ENCODE measurements at regions not wholly inside any gene's neighbourhood (a gene's known extent, or its start where the extent isn't known, plus 50 kb on each side); places are given as distances from the start of the nearest gene placed in this dataset.

GRCh38 chr2:226680719-226681118 lies 118.9 kb downstream of the IRS1 start:
- no peak for DNase-seq

- no peak for DNase-seq
Measured at GRCh38 chr2:226679389-226680065, 120.1 kb downstream of the IRS1 start.

GRCh38 chr2:226678422-226678821 lies 121.2 kb downstream of the IRS1 start:
- no peak for DNase-seq

- DNase-seq: no peak
Measured at GRCh38 chr2:226677080-226677479, 122.5 kb downstream of the IRS1 start.

DNA sequence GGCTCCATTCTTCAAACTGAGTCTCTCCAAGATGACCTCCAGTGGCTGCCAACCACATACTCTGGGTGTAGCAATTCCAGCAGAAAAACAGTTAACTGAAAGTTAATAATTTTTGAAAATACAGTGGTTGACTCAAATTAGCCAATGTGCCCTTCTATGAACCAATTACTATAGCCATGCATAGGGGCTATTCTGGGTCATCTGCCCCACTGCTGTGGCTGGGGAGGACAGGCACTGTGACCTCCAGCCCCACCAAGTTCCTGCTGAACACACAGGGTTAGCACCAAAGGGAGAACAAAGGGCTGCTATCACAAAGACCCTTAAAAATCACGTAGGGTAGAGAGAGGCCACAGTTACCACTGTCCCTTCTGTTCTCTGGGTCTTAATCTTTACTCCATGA lies 123.0 kb downstream of the IRS1 start:
- no peak for DNase-seq

DNA sequence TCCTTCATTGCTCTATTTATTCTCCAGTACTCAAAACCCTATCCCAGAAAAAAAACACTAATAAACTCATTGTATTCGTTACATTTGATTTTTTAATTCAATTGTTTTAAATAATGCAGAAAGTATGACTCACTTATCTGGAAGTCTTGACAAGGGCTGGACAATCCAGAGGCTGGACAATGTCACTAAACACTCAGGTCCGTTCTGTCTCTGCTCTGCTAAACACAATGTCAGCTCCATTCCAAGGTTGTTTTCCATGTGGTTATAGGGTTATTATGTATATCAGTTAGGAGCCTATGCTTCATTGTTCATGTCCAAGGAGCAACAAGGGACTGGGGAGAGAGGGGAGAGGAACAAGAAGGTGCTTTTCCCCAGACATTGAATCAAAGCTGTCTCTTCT lies 125.5 kb downstream of the IRS1 start:
- DNase-seq: no peak

DNA sequence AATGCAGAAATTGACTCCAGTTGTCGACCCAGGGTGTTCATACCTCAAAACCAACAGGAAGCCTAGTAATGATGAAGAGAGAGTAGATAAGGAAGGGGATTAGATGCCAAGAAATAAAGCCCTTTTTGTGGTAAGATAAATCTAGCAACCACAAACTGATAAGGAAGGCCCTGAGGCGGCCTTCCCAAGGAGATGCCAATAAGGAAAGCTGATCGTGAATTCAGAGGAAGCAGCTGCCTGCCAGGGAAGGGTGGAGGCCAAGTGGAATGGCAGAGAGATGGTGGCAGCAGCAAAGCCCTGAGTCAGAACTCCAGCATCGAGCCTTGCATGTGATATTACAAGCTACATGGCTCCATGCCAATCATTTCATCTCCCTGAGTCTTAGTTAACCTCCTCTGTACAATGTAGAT lies 126.3 kb downstream of the IRS1 start:
- no peak for DNase-seq

GRCh38 chr2:226671141-226671676 lies 128.4 kb downstream of the IRS1 start:
- no peak for DNase-seq

DNA sequence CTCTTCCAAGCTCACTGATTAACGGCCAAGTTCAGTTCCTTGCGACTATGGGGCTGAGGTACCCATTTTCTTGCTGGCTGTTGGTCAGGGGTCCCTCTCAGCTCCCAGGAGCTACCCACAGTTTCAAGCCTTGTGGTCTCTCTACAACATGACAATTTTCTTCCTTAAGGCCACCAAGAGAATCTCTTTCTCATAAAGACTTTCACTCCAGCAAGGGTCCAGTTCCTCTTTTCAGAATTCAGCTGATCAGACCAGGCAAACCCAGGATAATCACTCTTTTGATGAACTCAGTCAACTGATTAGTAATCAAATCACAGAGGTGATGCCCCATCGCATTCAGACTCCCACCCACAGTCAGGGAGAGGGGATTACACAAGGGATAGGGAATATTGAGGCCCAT lies 129.7 kb downstream of the IRS1 start:
- no peak for DNase-seq

GRCh38 chr2:226669249-226669648 lies 130.4 kb downstream of the IRS1 start:
- no peak for DNase-seq

GRCh38 chr2:226667736-226668135 lies 131.9 kb downstream of the IRS1 start:
- no peak for DNase-seq

- no peak for DNase-seq
Measured at GRCh38 chr2:226665306-226665831, 134.3 kb downstream of the IRS1 start.

- no peak for DNase-seq
Measured at GRCh38 chr2:226664661-226665060, 135.0 kb downstream of the IRS1 start.

GRCh38 chr2:226664140-226664539 lies 135.5 kb downstream of the IRS1 start:
- DNase-seq: no peak

- DNase-seq: peak; percentile 21
Measured at GRCh38 chr2:226661789-226662545, 137.7 kb downstream of the IRS1 start.

- no peak for DNase-seq
Measured at GRCh38 chr2:226660526-226660925, 139.1 kb downstream of the IRS1 start.

DNA sequence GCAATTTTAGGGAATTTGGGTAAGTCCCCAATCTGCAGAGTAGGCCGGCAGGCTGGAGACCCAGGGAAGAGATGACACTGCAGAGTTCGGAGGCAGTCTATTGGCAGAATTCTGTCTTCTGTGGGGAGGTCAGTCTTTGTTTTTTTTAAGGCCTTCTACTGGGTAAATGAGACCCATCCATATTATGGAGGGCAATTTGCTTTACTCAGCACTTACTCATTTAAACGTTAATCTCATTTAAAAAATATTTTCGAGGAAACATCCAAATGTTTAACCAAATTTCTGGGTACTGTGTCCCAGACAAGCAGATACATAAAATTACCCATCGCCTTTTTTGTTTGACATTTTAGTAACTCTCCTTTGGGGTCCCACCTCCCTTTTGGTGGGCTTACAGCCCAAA lies 139.5 kb downstream of the IRS1 start:
- no peak for DNase-seq

- no peak for DNase-seq
Measured at GRCh38 chr2:226659410-226659809, 140.2 kb downstream of the IRS1 start.

DNA sequence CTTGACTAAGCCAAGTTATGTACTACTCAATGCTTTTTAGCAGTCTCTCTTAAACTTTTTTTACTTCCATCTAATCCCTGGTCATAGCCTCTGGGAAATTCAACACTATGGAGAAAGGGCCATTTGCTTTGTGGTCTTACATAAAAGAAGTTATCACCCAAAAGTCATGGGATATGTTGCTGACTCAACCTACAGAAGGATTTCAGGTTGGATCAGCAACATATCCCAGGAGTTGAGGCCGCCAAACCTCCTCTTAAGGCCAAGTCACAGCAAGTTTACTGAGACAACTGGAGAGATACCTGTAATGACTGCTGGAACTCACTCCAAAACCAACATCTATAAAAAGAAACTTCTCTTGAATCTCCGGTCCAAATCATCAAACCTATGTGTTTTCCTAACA lies 141.1 kb downstream of the IRS1 start:
- no peak for DNase-seq

- no peak for DNase-seq
Measured at GRCh38 chr2:226657340-226658053, 142.1 kb downstream of the IRS1 start.

DNA sequence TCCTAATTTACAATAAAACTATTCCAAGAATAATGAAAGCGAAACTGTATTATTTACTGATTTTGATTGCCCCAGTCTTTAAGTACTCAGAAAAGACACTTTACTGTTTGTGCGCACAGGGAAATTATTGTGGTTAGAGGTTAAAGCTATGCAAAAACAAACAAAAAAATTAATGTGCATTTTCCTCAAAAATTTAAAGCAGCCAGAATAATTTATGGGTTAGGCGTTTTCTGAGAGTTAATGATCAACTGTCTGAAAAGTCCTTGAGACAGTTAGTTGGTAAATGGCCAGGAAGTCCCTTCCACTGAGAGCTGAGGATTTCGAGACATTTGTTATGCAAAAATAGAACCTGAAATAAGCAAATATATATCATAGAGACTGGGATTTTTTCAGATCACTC lies 143.3 kb downstream of the IRS1 start:
- DNase-seq: no peak

DNA sequence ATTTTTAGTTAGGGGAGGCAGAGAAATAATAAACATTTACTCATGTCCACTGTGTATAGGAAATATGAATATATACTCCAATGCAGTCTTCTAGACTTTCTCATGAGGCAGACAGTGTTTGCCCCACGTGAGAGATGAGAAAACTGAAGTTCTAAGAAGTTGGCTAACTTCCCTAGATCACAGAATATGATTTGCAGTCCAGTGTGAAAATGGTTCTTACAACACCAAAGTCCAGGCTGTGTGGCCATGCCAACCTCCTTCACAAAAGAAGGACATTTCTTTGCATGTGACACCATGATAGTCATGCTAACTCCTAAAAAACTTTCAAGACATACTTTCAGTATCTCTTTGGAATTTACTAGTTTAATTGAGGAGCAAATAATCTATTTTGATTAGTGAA lies 143.7 kb downstream of the IRS1 start:
- DNase-seq: no peak

GRCh38 chr2:226652983-226653765 lies 146.4 kb downstream of the IRS1 start:
- DNase-seq: no peak
